H9 (cell line): ENCODE measurements at regions not wholly inside any gene's neighbourhood (a gene's known extent, or its start where the extent isn't known, plus 50 kb on each side); places are given as distances from the start of the nearest gene placed in this dataset.

Experiments
- DNase-seq: peaks from one replicate; pipeline ENCODE4 v3.0.0-alpha.2; 2017
- H2AFZ ChIP-seq: one replicate; pipeline ENCODE4 v1.6.1; 2013; ENCODE audit warnings: mild to moderate bottlenecking, low read length, control low read depth, moderate library complexity
- H2AK5ac ChIP-seq: 2 replicates; pipeline ENCODE4 v1.6.1; 2013; ENCODE audit warnings: low read length, control low read depth, mixed read lengths; ENCODE audit not compliant: insufficient read length
- H2BK120ac ChIP-seq: one replicate; pipeline ENCODE4 v1.6.1; 2013; ENCODE audit warnings: low read depth, mild to moderate bottlenecking, low read length, control low read depth, inconsistent platforms; ENCODE audit not compliant: poor library complexity, severe bottlenecking
- H2BK12ac ChIP-seq: 2 replicates; pipeline ENCODE4 v1.6.1; 2013; ENCODE audit warnings: low read length, control low read depth, mixed read lengths, low read depth; ENCODE audit not compliant: insufficient read length
- H2BK15ac ChIP-seq: 2 replicates; pipeline ENCODE4 v1.6.1; 2013; ENCODE audit warnings: low read depth, low read length, control low read depth
- H2BK20ac ChIP-seq: one replicate; pipeline ENCODE4 v1.6.1; 2013; ENCODE audit warnings: low read depth, mild to moderate bottlenecking, low read length, control low read depth, inconsistent platforms; ENCODE audit not compliant: poor library complexity, severe bottlenecking
- H2BK5ac ChIP-seq: 2 replicates; pipeline ENCODE4 v1.6.1; 2013; ENCODE audit warnings: low read length, control low read depth, mixed read lengths; ENCODE audit not compliant: insufficient read length
- H3K14ac ChIP-seq: 2 replicates; pipeline ENCODE4 v1.6.1; 2013; ENCODE audit warnings: low read length, control low read depth; ENCODE audit not compliant: insufficient read depth
- H3K18ac ChIP-seq: 2 replicates; pipeline ENCODE4 v1.6.1; 2013; ENCODE audit warnings: low read depth, mild to moderate bottlenecking, mixed read lengths, low read length, control low read depth; ENCODE audit not compliant: insufficient read length
- H3K23ac ChIP-seq: 2 replicates; pipeline ENCODE4 v1.6.1; 2013; ENCODE audit warnings: low read length, control low read depth, mixed read lengths, low read depth; ENCODE audit not compliant: insufficient read length
- H3K23me2 ChIP-seq: 2 replicates; pipeline ENCODE4 v1.6.1; 2013; ENCODE audit warnings: low read depth, mild to moderate bottlenecking, mixed read lengths, low read length, control low read depth; ENCODE audit not compliant: insufficient read length, poor library complexity, severe bottlenecking
- H3K27ac ChIP-seq: 2 replicates; pipeline ENCODE4 v1.5.1; 2013; ENCODE audit warnings: low read length, control low read depth, mixed read lengths, low read depth; ENCODE audit not compliant: insufficient read length
- H3K27me3 ChIP-seq: 2 replicates; pipeline ENCODE4 v1.6.1; 2013; ENCODE audit warnings: low read length, control low read depth, inconsistent platforms; ENCODE audit not compliant: insufficient read depth
- H3K4ac ChIP-seq: 2 replicates; pipeline ENCODE4 v1.6.1; 2013; ENCODE audit warnings: low read depth, mild to moderate bottlenecking, control low read depth, inconsistent platforms, low read length, moderate library complexity
- H3K4me1 ChIP-seq: 2 replicates; pipeline ENCODE4 v1.6.1; 2013; ENCODE audit warnings: low read length, control low read depth, inconsistent platforms; ENCODE audit not compliant: insufficient read depth
- H3K4me2 ChIP-seq: 2 replicates; pipeline ENCODE4 v1.6.1; 2013; ENCODE audit warnings: low read length, control low read depth, mixed read lengths; ENCODE audit not compliant: insufficient read length, insufficient read depth
- H3K56ac ChIP-seq: 2 replicates; pipeline ENCODE4 v1.6.1; 2013; ENCODE audit warnings: low read depth, mild to moderate bottlenecking, mixed read lengths, low read length, control low read depth; ENCODE audit not compliant: insufficient read length
- H3K79me1 ChIP-seq: 2 replicates; pipeline ENCODE4 v1.6.1; 2013; ENCODE audit warnings: low read depth, mild to moderate bottlenecking, moderate library complexity, low read length, control low read depth, inconsistent platforms; ENCODE audit not compliant: insufficient read depth, poor library complexity, severe bottlenecking
- H3K79me2 ChIP-seq: 2 replicates; pipeline ENCODE4 v1.6.1; 2013; ENCODE audit warnings: low read length, control low read depth, inconsistent platforms; ENCODE audit not compliant: insufficient read depth
- H3K9ac ChIP-seq: 2 replicates; pipeline ENCODE4 v1.6.1; 2013; ENCODE audit warnings: low read length, control low read depth, mixed read lengths; ENCODE audit not compliant: insufficient read length; ENCODE audit errors: extremely low read depth
- H3K9me3 ChIP-seq: one replicate; pipeline ENCODE4 v1.6.1; 2013; ENCODE audit warnings: low read depth, low read length, inconsistent platforms; ENCODE audit not compliant: control insufficient read depth
- H3T11ph ChIP-seq: one replicate; pipeline ENCODE4 v1.6.1; 2013; ENCODE audit warnings: mild to moderate bottlenecking, low read length, control low read depth, inconsistent platforms
- H4K20me1 ChIP-seq: one replicate; pipeline ENCODE4 v1.6.1; 2013; ENCODE audit not compliant: control insufficient read depth, insufficient read length, insufficient read depth
- H4K5ac ChIP-seq: 2 replicates; pipeline ENCODE4 v1.6.1; 2013; ENCODE audit warnings: low read depth, mild to moderate bottlenecking, mixed read lengths, low read length, control low read depth; ENCODE audit not compliant: insufficient read length
- H4K8ac ChIP-seq: replicated peaks from 2 replicates; pipeline ENCODE4 v1.6.1; 2013; ENCODE audit warnings: low read length, control low read depth, mixed read lengths, low read depth; ENCODE audit not compliant: insufficient read length
- H4K91ac ChIP-seq: 2 replicates; pipeline ENCODE4 v1.6.1; 2013; ENCODE audit warnings: low read depth, mild to moderate bottlenecking, moderate library complexity, mixed read lengths, low read length, control low read depth; ENCODE audit not compliant: insufficient read length
- H3K27ac Mint-ChIP-seq, 3 experiments: 2 replicates in 2 of 3; 3 replicates in 1 of 3; pipeline ENCODE4 v1.8.0; 2020 to 2021; ENCODE audit warnings: mixed read lengths in 3 of 3, mild to moderate bottlenecking in 1 of 3, moderate library complexity in 1 of 3
- H3K27me3 Mint-ChIP-seq: 2 replicates; pipeline ENCODE4 v1.8.0; 2021; ENCODE audit warnings: low read depth, mild to moderate bottlenecking, moderate library complexity, mixed read lengths
- H3K36me3 Mint-ChIP-seq, 3 experiments: 2 replicates in 2 of 3; 3 replicates in 1 of 3; pipeline ENCODE4 v1.8.0; 2020 to 2021; ENCODE audit warnings: low read depth in 3 of 3, mixed read lengths in 3 of 3; ENCODE audit not compliant: insufficient read depth in 1 of 3
- H3K4me1 Mint-ChIP-seq, 2 experiments: 2 replicates each; pipeline ENCODE4 v1.8.0; 2020; ENCODE audit warnings: mixed read lengths in 2 of 2
- H3K4me3 Mint-ChIP-seq, 2 experiments: 2 replicates in 1 of 2; 3 replicates in 1 of 2; pipeline ENCODE4 v1.8.0; 2020 to 2021; ENCODE audit warnings: mild to moderate bottlenecking in 2 of 2, mixed read lengths in 2 of 2, moderate library complexity in 1 of 2
- H3K9me3 Mint-ChIP-seq, 2 experiments: 2 replicates in 1 of 2; 3 replicates in 1 of 2; pipeline ENCODE4 v1.8.0; 2020; ENCODE audit warnings: mild to moderate bottlenecking in 2 of 2, mixed read lengths in 2 of 2, moderate library complexity in 1 of 2
- WGBS: extraction: QIAGEN DNeasy Blood & Tissue Kit; methylation state at CpG from one replicate; pipeline ENCODE4 v1.1.7; 2013; ENCODE audit warnings: missing lambda C conversion rate, low lambda C conversion rate, mixed read lengths; ENCODE audit not compliant: insufficient read length; ENCODE audit errors: extremely low coverage; 5-methylcytosine and 5-hydroxymethylcytosine counted together
- TF ChIP-seq, protein P1 (sequence below): fragments of 200-600 bp; sonication (generic); conservative IDR thresholded peaks from 3 replicates; pipeline ENCODE4 v1.8.0; 2021; ENCODE audit warnings: antibody characterized with exemption, mild to moderate bottlenecking

DNA sequence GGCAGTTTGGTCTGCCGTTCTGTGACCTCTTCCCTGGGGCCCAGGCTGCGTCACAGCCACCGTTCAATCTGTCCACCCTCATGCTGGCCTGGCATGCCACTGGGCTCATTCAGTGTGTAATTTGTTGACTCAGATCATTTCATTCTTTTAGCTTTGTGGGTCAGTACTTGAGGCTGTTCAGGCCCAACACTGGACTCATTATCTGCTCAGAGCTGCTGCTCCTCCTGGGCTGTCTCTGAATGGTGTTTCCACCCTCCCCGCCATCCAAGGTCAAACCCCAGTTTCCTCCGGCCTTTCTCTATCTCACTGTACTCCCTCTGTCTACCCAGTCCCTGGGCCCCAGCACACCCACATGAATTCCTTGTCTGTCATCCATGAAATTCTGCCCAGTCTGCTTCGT lies 152.4 kb upstream of the NCK2 start:
- Histone ChIP-seq H3K9ac (no peak overlapping the region), H3K4me1 (peaks cover 3% of the 10 kb centered on the region; the same call in 1 of the 2 replicates), H2BK20ac (no peak overlapping the region), H3K18ac (no peak overlapping the region), H3K4ac (no peak overlapping the region), H2AK5ac (no peak overlapping the region), H3K27me3 (no peaks in the 10 kb centered on the region), H3K27ac (no peak overlapping the region), H2BK12ac (no peak overlapping the region), H3K4me2 (no peak overlapping the region), H3K23ac (no peak overlapping the region), H2AFZ (no peak overlapping the region), H3K9me3 (no peaks in the 10 kb centered on the region), H3K23me2 (no peaks in the 10 kb centered on the region), H4K91ac (no peak overlapping the region), H4K5ac (no peak overlapping the region), H4K20me1 (no peaks in the 10 kb centered on the region), H3K79me2 (no peaks in the 10 kb centered on the region), H2BK120ac (no peak overlapping the region), H3T11ph (no peak overlapping the region), H2BK5ac (no peak overlapping the region), H3K79me1 (no peaks in the 10 kb centered on the region), H2BK15ac (no peak overlapping the region), H3K14ac (no peak overlapping the region), H3K56ac (no peak overlapping the region), H4K8ac (no peak overlapping the region)
- DNase-seq: no peak
- Mint-ChIP-seq H3K27ac (peak overlapping the region in 1 of 3 experiments; percentile 0; a peak in 1 of 7 replicates), H3K36me3 (peaks cover 3 to 14% (median 4%) of the 10 kb centered on the region in 3 experiments; a peak in 5 of 7 replicates), H3K27me3 (no peaks in the 10 kb centered on the region), H3K4me3 (no peak overlapping the region), H3K4me1 (peaks cover 27 to 39% of the 10 kb centered on the region in 2 experiments), H3K9me3 (peaks cover 19 to 25% of the 10 kb centered on the region in 2 experiments)
- TF ChIP-seq, protein P1, sequence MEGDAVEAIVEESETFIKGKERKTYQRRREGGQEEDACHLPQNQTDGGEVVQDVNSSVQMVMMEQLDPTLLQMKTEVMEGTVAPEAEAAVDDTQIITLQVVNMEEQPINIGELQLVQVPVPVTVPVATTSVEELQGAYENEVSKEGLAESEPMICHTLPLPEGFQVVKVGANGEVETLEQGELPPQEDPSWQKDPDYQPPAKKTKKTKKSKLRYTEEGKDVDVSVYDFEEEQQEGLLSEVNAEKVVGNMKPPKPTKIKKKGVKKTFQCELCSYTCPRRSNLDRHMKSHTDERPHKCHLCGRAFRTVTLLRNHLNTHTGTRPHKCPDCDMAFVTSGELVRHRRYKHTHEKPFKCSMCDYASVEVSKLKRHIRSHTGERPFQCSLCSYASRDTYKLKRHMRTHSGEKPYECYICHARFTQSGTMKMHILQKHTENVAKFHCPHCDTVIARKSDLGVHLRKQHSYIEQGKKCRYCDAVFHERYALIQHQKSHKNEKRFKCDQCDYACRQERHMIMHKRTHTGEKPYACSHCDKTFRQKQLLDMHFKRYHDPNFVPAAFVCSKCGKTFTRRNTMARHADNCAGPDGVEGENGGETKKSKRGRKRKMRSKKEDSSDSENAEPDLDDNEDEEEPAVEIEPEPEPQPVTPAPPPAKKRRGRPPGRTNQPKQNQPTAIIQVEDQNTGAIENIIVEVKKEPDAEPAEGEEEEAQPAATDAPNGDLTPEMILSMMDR: no peak
- WGBS: no CpG with 5 or more reads among the region's 6 CpGs
